ENCODE measurements at regions not wholly inside any gene's neighbourhood (a gene's known extent, or its start where the extent isn't known, plus 50 kb on each side); places are given as distances from the start of the nearest gene placed in this dataset.

DNA sequence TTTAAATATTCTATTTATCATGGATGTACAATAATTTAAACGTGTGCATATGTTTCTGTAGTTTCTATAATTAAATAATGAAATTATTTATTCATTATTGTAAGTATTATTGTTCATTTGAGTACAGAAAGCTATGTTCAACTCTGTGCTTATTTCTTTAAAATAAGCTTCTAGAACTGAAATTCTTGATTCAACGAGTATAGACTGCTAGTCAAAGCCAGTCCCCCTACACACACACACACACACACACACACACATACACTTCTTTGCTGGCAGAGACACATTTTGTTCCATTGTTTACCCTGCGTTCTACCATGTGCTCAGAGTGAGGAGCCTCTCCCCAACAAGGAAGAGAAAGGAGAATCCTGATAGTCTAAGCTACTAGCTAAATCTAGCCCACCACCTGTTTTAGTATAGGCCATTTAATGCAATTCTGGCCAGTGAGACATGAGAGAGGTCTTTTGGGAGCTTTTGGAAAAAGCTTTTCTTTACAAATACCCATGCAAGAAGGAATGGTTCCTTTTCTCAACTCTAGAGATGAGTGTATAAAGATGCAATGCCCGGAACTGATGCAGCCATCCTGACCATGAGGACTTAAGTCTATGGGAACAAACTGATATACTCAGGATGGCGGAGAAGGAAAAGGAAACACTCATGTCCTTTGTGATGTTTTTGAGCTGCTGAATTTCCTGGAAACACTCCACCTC lies 161.4 kb downstream of the NDUFA12 start:
- TF ChIP-seq, protein P1, sequence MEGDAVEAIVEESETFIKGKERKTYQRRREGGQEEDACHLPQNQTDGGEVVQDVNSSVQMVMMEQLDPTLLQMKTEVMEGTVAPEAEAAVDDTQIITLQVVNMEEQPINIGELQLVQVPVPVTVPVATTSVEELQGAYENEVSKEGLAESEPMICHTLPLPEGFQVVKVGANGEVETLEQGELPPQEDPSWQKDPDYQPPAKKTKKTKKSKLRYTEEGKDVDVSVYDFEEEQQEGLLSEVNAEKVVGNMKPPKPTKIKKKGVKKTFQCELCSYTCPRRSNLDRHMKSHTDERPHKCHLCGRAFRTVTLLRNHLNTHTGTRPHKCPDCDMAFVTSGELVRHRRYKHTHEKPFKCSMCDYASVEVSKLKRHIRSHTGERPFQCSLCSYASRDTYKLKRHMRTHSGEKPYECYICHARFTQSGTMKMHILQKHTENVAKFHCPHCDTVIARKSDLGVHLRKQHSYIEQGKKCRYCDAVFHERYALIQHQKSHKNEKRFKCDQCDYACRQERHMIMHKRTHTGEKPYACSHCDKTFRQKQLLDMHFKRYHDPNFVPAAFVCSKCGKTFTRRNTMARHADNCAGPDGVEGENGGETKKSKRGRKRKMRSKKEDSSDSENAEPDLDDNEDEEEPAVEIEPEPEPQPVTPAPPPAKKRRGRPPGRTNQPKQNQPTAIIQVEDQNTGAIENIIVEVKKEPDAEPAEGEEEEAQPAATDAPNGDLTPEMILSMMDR (IDR thresholded peaks at IDR 0.05; ENCODE audit: poor library complexity, severe bottlenecking): no peak
- no peak for TF ChIP-seq SMC3 (conservative IDR thresholded peaks at IDR 0.05; ENCODE audit: poor library complexity)
- TF ChIP-seq EZH2 (IDR thresholded peaks at IDR 0.05; ENCODE audit: borderline replicate concordance, insufficient read depth, low read length, poor library complexity, severe bottlenecking): no peak
- TF ChIP-seq, protein P2, sequence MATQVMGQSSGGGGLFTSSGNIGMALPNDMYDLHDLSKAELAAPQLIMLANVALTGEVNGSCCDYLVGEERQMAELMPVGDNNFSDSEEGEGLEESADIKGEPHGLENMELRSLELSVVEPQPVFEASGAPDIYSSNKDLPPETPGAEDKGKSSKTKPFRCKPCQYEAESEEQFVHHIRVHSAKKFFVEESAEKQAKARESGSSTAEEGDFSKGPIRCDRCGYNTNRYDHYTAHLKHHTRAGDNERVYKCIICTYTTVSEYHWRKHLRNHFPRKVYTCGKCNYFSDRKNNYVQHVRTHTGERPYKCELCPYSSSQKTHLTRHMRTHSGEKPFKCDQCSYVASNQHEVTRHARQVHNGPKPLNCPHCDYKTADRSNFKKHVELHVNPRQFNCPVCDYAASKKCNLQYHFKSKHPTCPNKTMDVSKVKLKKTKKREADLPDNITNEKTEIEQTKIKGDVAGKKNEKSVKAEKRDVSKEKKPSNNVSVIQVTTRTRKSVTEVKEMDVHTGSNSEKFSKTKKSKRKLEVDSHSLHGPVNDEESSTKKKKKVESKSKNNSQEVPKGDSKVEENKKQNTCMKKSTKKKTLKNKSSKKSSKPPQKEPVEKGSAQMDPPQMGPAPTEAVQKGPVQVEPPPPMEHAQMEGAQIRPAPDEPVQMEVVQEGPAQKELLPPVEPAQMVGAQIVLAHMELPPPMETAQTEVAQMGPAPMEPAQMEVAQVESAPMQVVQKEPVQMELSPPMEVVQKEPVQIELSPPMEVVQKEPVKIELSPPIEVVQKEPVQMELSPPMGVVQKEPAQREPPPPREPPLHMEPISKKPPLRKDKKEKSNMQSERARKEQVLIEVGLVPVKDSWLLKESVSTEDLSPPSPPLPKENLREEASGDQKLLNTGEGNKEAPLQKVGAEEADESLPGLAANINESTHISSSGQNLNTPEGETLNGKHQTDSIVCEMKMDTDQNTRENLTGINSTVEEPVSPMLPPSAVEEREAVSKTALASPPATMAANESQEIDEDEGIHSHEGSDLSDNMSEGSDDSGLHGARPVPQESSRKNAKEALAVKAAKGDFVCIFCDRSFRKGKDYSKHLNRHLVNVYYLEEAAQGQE (IDR thresholded peaks at IDR 0.05; ENCODE audit: borderline replicate concordance): no peak
- TF ChIP-seq POLR2AphosphoS5 (IDR thresholded peaks at IDR 0.05): no peak
